GM12872 (cell line): ENCODE measurements at regions not wholly inside any gene's neighbourhood (a gene's known extent, or its start where the extent isn't known, plus 50 kb on each side); places are given as distances from the start of the nearest gene placed in this dataset.

Experiments used
- CTCF ChIP-seq: IDR thresholded peaks from 3 replicates; pipeline ENCODE4 v1.5.1; 2011; ENCODE audit warnings: low read depth, mild to moderate bottlenecking, low read length, moderate library complexity; ENCODE audit not compliant: insufficient read depth

- no peak for TF ChIP-seq CTCF
Measured at GRCh38 chr4:13159041-13159620, 325.0 kb downstream of the RAB28 start.

- no peak for TF ChIP-seq CTCF
Measured at GRCh38 chr4:13151194-13151593, 332.9 kb downstream of the RAB28 start.

DNA sequence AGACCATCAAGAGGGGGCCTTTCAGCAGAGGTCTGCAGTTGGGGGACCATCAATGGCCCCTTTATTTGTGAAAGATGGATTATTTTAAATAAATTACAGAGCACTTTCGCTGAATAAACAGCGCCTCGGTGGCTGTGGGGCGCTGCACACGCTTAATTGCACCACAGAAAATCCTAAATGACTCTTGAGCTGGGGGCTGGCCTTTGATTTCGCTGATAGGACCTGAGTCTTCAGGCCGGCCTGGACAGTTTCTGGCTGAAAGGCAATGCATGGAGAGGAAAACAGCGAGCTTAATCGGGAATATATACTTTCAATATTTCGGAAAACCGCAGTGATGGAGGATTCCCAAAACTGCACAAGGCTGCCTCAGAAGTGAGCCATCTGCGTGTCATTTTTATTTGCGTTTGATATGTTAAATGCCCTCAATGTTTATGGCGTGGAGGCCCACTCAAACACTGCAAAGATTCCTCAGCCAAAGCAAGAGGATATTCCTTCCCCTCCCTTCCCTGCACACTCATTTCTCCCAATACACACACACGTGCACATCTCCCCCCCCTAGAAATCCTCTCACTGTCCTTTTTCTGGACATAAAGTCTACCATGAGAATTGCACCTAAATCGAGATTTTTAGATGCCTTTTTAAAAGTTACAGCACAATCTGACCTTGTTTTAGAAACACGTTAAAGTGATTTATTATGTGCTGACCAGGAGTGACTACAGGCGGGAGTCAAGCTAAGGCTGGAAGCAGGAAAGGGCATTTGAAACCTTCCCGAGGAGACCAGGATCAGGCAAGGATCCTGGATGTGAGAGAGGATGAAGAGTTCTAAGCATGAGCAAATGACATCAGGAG lies 340.7 kb downstream of the RAB28 start:
- TF ChIP-seq CTCF: no peak

DNA sequence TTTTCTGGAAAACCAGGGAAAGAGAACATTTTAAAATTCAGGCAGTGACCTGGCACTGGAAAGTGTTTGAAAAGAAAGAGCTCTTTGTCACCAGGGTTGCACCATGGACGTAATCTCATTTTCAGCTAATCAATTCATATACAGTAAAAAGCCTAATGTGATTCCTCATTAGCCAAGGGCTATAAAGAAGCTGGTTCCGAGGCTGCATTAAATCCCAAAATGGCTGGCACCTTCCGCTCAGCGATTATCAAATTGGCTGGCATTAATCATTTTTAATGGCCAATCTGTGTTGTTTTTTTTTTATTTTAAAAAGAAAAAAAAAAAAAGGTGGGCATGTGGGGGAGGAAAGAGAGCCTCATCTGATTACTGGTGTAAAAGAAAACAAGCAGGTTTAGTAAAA lies 341.4 kb downstream of the RAB28 start:
- no peak for TF ChIP-seq CTCF

DNA sequence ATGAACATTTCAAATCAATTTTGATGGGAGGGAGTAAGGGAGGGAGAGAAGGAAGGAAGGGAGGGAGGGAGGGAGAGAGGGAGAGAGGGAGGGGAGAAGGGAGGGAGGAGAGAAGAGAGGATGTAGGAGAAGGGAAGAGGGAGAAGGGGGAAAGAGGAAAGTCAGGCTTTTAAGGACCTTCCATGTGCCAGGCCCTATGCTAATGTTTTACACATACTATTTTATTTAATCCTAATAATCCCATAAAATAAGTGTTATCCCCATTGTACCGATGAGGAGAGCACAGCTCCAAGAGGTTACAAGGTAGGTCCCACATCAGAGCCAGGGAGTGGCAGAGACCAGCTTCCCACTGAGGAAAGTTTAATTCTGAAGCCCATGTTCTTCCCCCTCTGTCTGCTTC lies 341.9 kb downstream of the RAB28 start:
- TF ChIP-seq CTCF: no peak

- no peak for TF ChIP-seq CTCF
Measured at GRCh38 chr4:13137390-13137789, 346.8 kb downstream of the RAB28 start.

- no peak for TF ChIP-seq CTCF
Measured at GRCh38 chr4:13133700-13134099, 350.4 kb downstream of the RAB28 start.
